Kidney tubule cell (primary cell): ENCODE measurements at regions not wholly inside any gene's neighbourhood (a gene's known extent, or its start where the extent isn't known, plus 50 kb on each side); places are given as distances from the start of the nearest gene placed in this dataset.

ENCODE experiments used
- DNase-seq: peaks from one replicate; pipeline ENCODE4 v3.0.0-alpha.2; 2018; ENCODE audit warnings: low spot score

DNA sequence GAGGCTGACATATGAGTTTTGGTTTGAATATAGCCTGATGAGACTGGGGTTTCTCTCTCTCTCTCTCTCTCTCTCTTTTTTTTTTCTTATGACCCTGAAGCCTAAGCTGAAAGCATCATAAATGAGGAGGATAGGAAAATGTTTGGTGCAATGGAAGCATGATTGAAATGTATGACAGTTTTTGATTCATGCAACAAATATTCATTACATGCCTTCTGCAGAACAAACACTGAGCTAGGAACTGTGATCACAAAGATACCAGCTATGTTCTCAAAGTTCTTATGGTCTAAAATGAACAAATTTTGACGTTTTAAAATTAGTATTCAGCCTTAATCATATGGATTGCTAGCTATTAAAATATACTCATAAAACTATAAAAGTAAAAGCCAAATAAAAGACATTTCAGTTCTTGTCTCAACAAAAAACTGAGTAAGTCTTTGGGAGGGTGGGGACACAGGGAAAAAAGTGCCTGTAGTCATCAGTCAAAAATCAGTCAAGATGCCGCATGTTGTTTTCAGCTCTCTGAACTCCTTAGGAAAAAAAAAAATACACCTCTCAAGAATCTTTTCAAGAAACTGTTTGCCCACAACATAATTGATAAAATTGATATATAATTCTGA, 57.2 kb downstream of the NKX6-1 start:
- no peak for DNase-seq

DNA sequence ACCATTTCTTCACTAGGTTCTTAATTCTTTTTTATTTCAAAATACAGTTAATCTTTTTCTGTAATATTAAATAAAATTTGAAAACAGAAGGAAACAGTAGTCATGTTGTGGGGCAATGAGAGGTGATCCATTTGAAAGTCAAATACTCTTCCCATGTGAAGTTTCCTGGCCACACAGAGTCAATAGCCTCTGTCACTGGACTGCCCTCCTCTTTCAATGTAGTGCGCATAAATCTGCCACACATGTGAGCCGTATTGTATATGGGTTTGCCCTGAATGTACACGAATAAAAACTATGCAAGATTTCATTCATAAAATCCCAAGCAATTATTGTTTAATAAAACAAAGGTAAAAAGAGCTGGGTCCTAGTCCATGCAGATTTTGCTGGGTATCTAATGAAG, 59.1 kb downstream of the NKX6-1 start:
- no peak for DNase-seq

DNA sequence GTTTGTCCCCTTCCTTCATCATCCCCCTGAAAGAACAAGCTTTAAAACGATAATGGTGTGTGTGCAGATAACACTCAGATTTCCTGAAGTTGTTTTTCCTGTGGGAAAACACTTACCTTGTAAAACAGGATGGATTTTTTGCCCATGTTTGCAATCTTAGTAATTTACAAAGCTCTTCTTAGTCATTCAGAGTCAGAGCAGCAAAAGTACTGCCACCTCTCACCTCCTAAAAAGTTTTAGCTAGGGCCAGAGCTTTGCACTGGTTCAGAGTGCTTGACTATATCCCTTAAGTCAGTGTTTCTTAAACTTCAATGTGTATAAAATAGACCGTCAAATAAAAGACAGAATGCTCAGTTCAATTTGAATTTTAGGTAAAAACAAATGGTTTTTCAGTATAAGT, 62.3 kb downstream of the NKX6-1 start:
- no peak for DNase-seq

GRCh38 chr4:84434344-84434743, 64.7 kb downstream of the NKX6-1 start:
- no peak for DNase-seq

- DNase-seq = no peak
Measured at GRCh38 chr4:84433633-84434222, 65.4 kb downstream of the NKX6-1 start.

DNA sequence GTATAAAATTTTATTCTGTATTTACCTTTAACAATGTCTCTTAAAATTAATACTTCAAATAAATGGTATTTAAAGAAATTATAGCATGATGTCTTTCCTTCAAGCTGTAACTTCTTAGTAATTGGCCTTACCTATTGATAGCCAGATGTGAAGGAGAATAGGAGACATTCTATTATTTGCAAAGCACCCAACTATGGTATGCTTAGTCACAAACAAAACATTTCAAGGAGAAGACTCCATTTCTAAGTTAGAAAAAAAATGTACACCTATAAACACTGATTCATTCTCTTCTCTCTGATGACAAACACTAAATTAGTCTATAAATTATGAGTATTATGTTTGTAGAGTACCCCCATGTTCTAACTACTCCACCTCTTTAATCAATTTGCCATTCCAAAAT, 66.4 kb downstream of the NKX6-1 start:
- DNase-seq = no peak

DNA sequence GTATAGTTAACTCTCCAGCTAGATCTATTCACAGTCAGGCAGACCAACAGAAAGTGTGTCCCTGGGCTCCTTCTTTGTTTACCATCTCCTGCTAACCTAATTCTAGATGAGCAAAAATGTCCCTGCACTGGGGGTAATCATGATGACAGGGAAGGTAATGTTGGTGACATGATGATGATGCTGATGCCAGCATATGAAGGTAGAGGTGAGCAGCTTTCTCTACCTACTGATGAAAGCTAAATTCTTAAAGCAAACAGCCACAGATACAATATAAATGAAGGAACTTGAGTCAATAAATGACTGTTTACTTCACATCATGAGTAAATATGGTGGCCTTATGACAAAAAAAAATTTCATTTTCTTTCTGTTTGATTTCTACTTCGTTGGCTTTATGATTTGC, 78.5 kb downstream of the NKX6-1 start:
- no peak for DNase-seq

DNA sequence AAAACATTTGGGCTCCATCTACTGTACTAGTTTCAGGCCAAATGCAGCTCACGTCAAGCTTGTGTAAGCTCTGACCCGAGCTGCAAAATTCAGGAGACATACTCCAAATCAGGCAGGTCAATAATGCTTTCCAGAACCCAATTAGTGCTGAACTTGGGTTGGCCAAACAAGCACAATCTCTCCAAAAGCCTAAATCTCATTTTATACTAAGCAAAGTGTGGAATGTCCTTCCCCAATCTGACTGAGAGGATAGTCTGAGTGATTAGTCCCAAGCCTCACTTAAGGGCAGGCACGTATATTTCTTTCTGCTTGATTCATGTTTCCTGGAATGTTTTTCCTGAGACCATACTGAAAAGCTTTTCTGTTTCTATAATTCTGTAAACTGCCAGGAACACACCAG, 79.9 kb downstream of the NKX6-1 start:
- DNase-seq = no peak

GRCh38 chr4:84417997-84418709, 80.9 kb downstream of the NKX6-1 start:
- no peak for DNase-seq

- no peak for DNase-seq
Measured at GRCh38 chr4:84413976-84414375, 85.1 kb downstream of the NKX6-1 start.

DNA sequence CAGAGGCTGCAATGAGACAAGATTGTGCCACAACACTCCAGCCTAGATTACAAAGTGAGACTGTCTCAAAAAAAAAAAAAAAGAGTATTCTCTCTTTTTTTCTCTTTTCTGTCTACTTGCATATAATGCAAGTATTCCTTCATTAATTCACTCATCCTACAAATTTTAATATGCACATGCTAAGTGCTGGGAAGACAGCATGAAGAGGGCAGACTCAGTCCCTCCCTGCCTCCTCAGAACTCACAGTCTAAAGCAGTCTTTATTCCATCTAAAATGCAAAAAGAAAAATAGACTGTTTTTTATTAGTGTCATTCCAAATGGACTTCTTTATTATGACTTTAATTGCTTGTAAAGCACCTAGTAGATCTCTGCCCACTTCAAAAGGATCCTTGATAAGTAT, 85.6 kb downstream of the NKX6-1 start:
- no peak for DNase-seq

DNA sequence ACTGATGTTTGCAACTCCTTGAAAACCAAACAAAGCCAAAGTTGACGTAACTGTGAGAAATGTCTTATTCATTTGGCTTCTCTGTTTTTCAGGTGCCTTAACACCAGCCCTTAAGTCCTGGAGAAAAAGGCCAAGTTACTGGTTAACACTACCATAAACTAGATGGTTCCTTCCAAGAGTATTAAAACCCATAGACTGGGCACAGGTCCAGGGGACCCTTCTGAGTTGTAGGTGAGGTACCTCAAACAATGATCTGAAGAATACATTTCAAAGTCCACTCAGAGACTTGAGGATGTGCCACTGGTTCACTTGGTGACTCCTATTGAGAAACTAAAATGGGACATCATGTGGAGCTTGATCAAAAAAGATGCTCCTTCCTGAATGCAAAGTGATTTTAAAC, 87.0 kb downstream of the NKX6-1 start:
- DNase-seq = no peak

DNA sequence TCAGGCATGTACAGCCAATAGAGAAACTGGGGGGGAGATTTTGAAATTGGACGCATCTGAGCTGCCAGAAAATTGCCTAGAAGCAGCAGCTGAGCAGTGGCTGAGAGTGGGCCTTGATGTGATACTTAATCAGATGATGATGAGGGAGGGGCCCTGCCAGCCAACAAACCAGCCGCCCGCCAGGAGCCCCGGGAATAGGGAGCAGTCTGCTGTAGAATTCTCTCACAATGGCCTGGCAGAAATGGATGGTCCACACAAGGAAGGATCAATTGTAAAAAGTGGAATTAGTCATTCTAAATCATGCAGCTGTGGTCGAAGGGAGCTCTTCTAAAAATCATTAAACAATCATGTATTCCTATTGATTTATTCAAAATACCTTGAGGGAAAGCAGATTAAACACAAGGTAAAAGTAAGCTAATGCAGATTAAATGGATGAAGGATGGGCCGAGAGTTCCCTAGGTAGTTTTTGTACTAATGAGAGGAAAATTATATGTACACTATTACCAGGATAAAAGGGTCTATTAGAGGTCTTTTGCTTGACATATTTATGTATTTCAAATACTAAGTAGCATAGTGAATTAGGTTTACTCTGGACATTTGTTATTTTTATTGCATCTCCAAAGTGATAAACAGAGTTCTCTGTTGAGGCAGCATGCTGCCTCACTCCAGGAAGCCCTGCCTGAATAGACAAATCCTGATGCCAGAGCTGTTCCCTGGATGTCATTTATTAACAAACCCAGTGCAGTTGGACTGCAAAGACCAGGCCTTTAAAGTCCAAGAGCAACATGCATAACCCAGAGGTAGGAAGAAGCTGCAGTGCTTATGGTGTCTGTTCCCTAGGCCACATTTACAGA, 91.3 kb downstream of the NKX6-1 start:
- peak; percentile 10 for DNase-seq

- DNase-seq = peak; percentile 35
Measured at GRCh38 chr4:84403656-84404055, 95.4 kb downstream of the NKX6-1 start.

DNA sequence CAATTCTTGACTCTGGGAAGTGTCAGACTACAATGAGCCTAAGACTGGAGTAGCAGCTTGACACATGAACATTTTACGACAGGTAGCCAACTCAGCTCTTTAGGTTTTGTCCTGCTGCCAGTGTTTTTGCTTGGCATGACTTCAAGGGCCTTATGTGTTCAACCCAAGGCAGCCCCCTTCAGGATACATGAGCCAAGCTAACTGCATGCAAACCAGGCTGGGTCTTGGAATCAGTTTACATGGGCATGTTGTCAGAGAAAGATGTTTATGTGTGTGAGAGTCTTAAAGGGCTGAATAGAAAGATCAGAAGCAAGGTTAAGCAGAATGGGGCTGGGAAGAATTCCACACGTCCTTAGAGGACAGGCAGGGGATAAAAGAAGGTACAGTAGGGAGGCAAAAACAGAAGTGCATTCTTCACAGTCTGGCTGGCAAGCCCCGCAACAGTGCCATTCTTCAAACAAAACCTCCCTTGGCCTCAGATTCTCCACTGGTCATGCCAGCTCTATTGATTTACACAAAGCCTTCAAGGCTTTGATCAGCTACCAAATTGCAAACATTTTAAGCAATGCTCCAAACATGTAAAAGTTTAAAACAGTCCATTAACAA, 97.3 kb downstream of the NKX6-1 start:
- no peak for DNase-seq

GRCh38 chr4:84394386-84394785, 104.7 kb downstream of the NKX6-1 start:
- peak; percentile 34 for DNase-seq

DNA sequence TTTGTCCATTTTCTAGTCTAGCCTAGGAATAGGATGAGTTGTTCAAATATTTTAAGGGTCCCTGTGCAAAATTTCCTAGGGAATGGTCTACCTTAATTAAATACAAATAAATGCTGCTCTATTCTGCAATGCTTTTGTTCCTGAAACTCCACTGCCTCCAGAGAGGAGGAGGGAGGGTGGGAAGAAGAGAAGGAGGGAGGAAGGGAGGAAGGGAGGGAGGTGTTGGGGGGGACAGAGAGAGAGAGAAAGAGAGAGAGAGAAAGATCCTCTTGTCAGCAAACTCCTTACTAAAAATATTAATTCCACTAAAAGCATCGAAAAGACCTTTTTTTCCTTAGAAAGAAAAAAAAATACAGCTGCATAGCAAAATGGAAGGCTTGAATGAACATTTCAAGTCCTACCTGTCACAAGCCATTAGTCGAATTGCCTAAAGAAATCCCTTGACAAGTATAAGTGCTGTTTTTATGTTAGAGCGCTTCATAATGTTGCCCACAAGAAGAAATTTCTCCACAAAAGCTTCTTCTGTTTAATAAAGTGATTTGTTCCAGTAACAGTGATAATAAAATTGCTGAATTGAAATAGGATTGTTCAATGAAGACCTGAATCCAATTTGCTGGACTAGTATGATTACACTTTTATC, 106.0 kb downstream of the NKX6-1 start:
- DNase-seq = no peak

- peak; percentile 68 for DNase-seq
Measured at GRCh38 chr4:84389406-84389805, 109.7 kb downstream of the NKX6-1 start.

DNA sequence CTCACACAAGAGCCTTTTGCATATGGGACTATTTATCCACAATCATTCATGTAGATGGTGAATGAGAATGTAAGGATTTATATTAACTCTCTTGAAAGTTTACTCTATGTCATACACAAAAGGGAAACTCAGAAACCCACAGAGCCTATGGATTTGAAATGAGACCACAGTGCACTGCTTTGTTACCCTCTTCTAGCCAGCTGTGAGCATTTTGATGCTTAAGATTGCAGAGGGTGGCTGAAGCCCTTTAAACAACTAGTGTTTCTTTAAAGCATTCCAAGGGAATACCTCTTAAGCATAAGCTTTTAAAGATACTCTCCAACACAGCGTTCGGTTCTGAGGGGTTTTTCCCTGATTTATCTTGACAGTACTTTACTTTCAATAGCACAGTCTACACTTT, 113.9 kb downstream of the NKX6-1 start:
- no peak for DNase-seq

DNA sequence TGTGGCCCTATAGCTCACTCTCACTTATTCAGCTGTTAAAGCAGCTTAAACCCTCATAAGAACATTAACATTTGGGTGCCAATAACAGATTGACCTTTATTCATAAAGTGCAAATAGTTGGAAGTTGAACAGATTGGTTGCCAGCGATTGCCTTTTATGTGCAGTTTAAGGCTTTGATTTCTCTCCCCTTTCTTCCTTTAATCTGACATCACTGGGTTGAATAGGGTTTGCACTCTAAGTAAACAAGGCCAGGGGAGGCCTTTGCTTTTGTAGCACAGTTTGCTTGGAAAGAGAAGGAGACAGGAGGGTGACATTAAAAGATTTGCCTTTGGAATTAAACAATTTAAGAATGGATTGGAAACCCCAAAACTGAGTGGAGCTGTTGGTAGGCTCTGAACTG, 114.3 kb downstream of the NKX6-1 start:
- no peak for DNase-seq

GRCh38 chr4:84381759-84382158, 117.3 kb downstream of the NKX6-1 start:
- no peak for DNase-seq
